HG02623 (cell line): ENCODE measurements at regions not wholly inside any gene's neighbourhood (a gene's known extent, or its start where the extent isn't known, plus 50 kb on each side); places are given as distances from the start of the nearest gene placed in this dataset.
A peak's percentile ranks its signal among the peaks of the same experiment; 100 is the strongest.
"Not testable (repeated sequence)": the region's sequence is repeated elsewhere in the genome, so short reads cannot be mapped to it uniquely, and the experiment has no call there.

Source experiments
- ATAC-seq: cut with Tn5 transposase; IDR thresholded peaks from one replicate; pipeline ENCODE4 v1.9.1; 2021; ENCODE audit warnings: moderate library complexity; ENCODE audit not compliant: unreplicated experiment

- ATAC-seq, result no peak
Measured at GRCh38 chr1:184889166-184889565, 85.1 kb downstream of the NIBAN1 start.

GRCh38 chr1:184888505-184888904 lies 85.8 kb downstream of the NIBAN1 start:
- no peak for ATAC-seq

- no peak for ATAC-seq
Measured at GRCh38 chr1:184882957-184883815, 91.1 kb downstream of the NIBAN1 start.

- ATAC-seq, result no peak
Measured at GRCh38 chr1:184881941-184882913, 92.1 kb downstream of the NIBAN1 start.

- ATAC-seq, result no peak
Measured at GRCh38 chr1:184879876-184880557, 94.3 kb downstream of the NIBAN1 start.

- no peak for ATAC-seq
Measured at GRCh38 chr1:184878602-184879001, 95.7 kb downstream of the NIBAN1 start.

GRCh38 chr1:184878002-184878401 lies 96.3 kb downstream of the NIBAN1 start:
- no peak for ATAC-seq

GRCh38 chr1:184876015-184876414 lies 98.3 kb downstream of the NIBAN1 start:
- not testable (repeated sequence) for ATAC-seq

GRCh38 chr1:184875218-184875617 lies 99.1 kb downstream of the NIBAN1 start:
- ATAC-seq, result no peak

- no peak for ATAC-seq
Measured at GRCh38 chr1:184870319-184870718, 104.0 kb downstream of the NIBAN1 start.

GRCh38 chr1:184867866-184868689 lies 106.2 kb downstream of the NIBAN1 start:
- ATAC-seq, result no peak

- peak; percentile 93 for ATAC-seq
Measured at GRCh38 chr1:184866991-184867788, 107.1 kb downstream of the NIBAN1 start.

GRCh38 chr1:184866586-184866985 lies 107.7 kb downstream of the NIBAN1 start:
- peak; percentile 10 for ATAC-seq

GRCh38 chr1:184865831-184866230 lies 108.5 kb downstream of the NIBAN1 start:
- ATAC-seq, result no peak

GRCh38 chr1:184861755-184862336 lies 107.2 kb upstream of the EDEM3 start:
- no peak for ATAC-seq

- ATAC-seq, result peak; percentile 88
Measured at GRCh38 chr1:184860985-184861754, 106.5 kb upstream of the EDEM3 start.

GRCh38 chr1:184860535-184860934 lies 105.9 kb upstream of the EDEM3 start:
- peak; percentile 8 for ATAC-seq

GRCh38 chr1:184859381-184860105 lies 104.9 kb upstream of the EDEM3 start:
- ATAC-seq, result no peak
